HepG2 (cell line): ENCODE measurements at regions not wholly inside any gene's neighbourhood (a gene's known extent, or its start where the extent isn't known, plus 50 kb on each side); places are given as distances from the start of the nearest gene placed in this dataset.

ENCODE experiments used
- ATAC-seq: fragments of 200-7000 bp; cut with Tn5 transposase; 3 replicates; pipeline ENCODE4 v1.9.1; 2020; ENCODE audit warnings: mild to moderate bottlenecking, moderate library complexity
- BruUV-seq: library from RNA; stranded (reverse); fragments of 400-500 nt; replicated peaks from 2 replicates; lab custom pipeline; 2021; lab: Mats Ljungman, UMichigan
- CTCF ChIA-PET: fragments of 300-600 bp; formaldehyde crosslinking; extraction: SDS; loops from one replicate; lab custom pipeline; 2021; ENCODE audit warnings: low total read pairs, inconsistent platforms, low intra/inter-chr PET ratio; lab: Yijun Ruan, JAX
- POLR2A ChIA-PET: fragments of 350-600 bp; sonication (Branson Sonifier 250); formaldehyde crosslinking; loops from one replicate; lab custom pipeline; 2020; ENCODE audit warnings: antibody characterized with exemption, inconsistent platforms; lab: Yijun Ruan, JAX
- DNase-seq: peaks from one replicate; pipeline ENCODE4 v3.0.0-alpha.2; 2015; ENCODE audit warnings: low spot score
- FAIRE-seq: peaks from 3 replicates; lab custom pipeline; 2011; peaks lifted over from hg19 to GRCh38; lab: Jason Lieb, UNC
- H2AFZ ChIP-seq: one replicate; pipeline ENCODE4 v1.6.1; 2011; ENCODE audit warnings: low read length, inconsistent platforms
- H3K27ac ChIP-seq: fragments of 300-600 bp; 3 replicates; pipeline ENCODE4 v1.8.0; 2011; ENCODE audit warnings: mixed run types, mild to moderate bottlenecking, mixed read lengths, low read length, inconsistent platforms; ENCODE audit not compliant: insufficient read depth; ENCODE audit errors: extremely low read length
- H3K27me3 ChIP-seq, 2 experiments: fragments of 200-600 bp in 1 of 2; 2 replicates in 1 of 2; 3 replicates in 1 of 2; pipeline versions ENCODE4 v1.6.0 to v1.8.0; 2011; ENCODE audit warnings: low read length in 2 of 2, mild to moderate bottlenecking in 2 of 2, moderate library complexity in 2 of 2, inconsistent platforms in 1 of 2; ENCODE audit not compliant: insufficient read depth in 2 of 2, control insufficient read depth in 1 of 2
- H3K36me3 ChIP-seq, 2 experiments: fragments of 200-600 bp in 1 of 2; replicated peaks in 1 of 2; 2 replicates in 1 of 2; 3 replicates in 1 of 2; pipeline versions ENCODE4 v1.5.1 to v1.8.0; 2011; ENCODE audit warnings: low read length in 2 of 2, inconsistent platforms in 1 of 2; ENCODE audit not compliant: insufficient read depth in 2 of 2, control insufficient read depth in 1 of 2
- H3K4me1 ChIP-seq: 2 replicates; pipeline ENCODE4 v1.5.1; 2012; ENCODE audit warnings: low read length, inconsistent platforms; ENCODE audit not compliant: insufficient read depth
- H3K4me2 ChIP-seq: 2 replicates; pipeline ENCODE4 v1.6.0; 2011; ENCODE audit warnings: low read depth, low read length, inconsistent platforms
- H3K4me3 ChIP-seq, 3 experiments: fragments of 200-600 bp in 1 of 3; sonication (generic), shearing (Covaris generic) in 1 of 3; replicated peaks in 1 of 3; 2 replicates each; pipeline ENCODE4 v1.5.1; 2011 to 2016; ENCODE audit warnings: low read length in 3 of 3, inconsistent platforms in 2 of 3, low read depth in 2 of 3, mild to moderate bottlenecking in 2 of 3, control low read depth in 1 of 3, mixed read lengths in 1 of 3; ENCODE audit not compliant: insufficient read depth in 1 of 3
- H3K79me2 ChIP-seq: one replicate; pipeline ENCODE4 v1.6.1; 2011; ENCODE audit warnings: low read length, inconsistent platforms; ENCODE audit not compliant: insufficient read depth
- H3K9ac ChIP-seq: 2 replicates; pipeline ENCODE4 v1.6.0; 2011; ENCODE audit warnings: mild to moderate bottlenecking, low read depth, low read length, inconsistent platforms; ENCODE audit not compliant: insufficient read depth
- H3K9me3 ChIP-seq: 2 replicates; pipeline ENCODE4 v1.5.1; 2012; ENCODE audit warnings: mild to moderate bottlenecking, low read length
- H4K20me1 ChIP-seq: 2 replicates; pipeline ENCODE4 v1.6.0; 2011; ENCODE audit warnings: inconsistent platforms, mild to moderate bottlenecking, low read length, moderate library complexity; ENCODE audit not compliant: insufficient read depth
- ATF6 ChIP-seq: sonication (generic); formaldehyde crosslinking; conservative IDR thresholded peaks from 2 replicates; pipeline ENCODE4 v1.4.0; 2020; ENCODE audit warnings: missing genetic modification reagents
- ESRRA ChIP-seq: sonication (generic); formaldehyde crosslinking; IDR thresholded peaks from 2 replicates; pipeline ENCODE4 v1.5.1; 2020; ENCODE audit warnings: mild to moderate bottlenecking, low read depth, missing genetic modification reagents
- FOXK2 ChIP-seq: fragments of 450-650 bp; IDR thresholded peaks from 2 replicates; pipeline ENCODE4 v1.6.1; 2016
- IRF2 ChIP-seq: IDR thresholded peaks from 2 replicates; pipeline ENCODE4 v1.6.1; 2018; ENCODE audit warnings: missing genetic modification reagents, missing compliant biosample characterization
- MAFF ChIP-seq: IDR thresholded peaks from 2 replicates; pipeline ENCODE4 v1.6.1; 2011; ENCODE audit warnings: low read depth, low read length, improper control_type of control experiment
- MAFG ChIP-seq: sonication (generic); formaldehyde crosslinking; IDR thresholded peaks from 2 replicates; pipeline ENCODE4 v1.5.1; 2020; ENCODE audit warnings: mild to moderate bottlenecking, missing genetic modification reagents
- MAFK ChIP-seq, 2 experiments: IDR thresholded peaks in 1 of 2; conservative IDR thresholded peaks in 1 of 2; 2 replicates each; pipeline ENCODE4 v1.6.1; 2011; ENCODE audit warnings: improper control_type of control experiment in 2 of 2, low read length in 2 of 2
- SETDB1 ChIP-seq: sonication (generic); formaldehyde crosslinking; IDR thresholded peaks from 2 replicates; pipeline ENCODE4 v1.5.1; 2020; ENCODE audit warnings: missing genetic modification reagents, mild to moderate bottlenecking, borderline replicate concordance
- SNAPC2 ChIP-seq: sonication (generic); formaldehyde crosslinking; IDR thresholded peaks from 2 replicates; pipeline ENCODE4 v1.8.1; 2022; ENCODE audit warnings: mild to moderate bottlenecking, missing genetic modification reagents
- SP1 ChIP-seq, 2 experiments: fragments of 450-650 bp in 1 of 2; sonication (generic) in 1 of 2; formaldehyde crosslinking in 1 of 2; IDR thresholded peaks; 2 replicates each; pipeline versions ENCODE4 v1.4.0 to v1.6.1; 2016 to 2020; ENCODE audit warnings: missing genetic modification reagents in 1 of 2
- ZNF510 ChIP-seq: sonication (generic); formaldehyde crosslinking; IDR thresholded peaks from 2 replicates; pipeline ENCODE4 v1.4.0; 2020; ENCODE audit warnings: low read depth, mild to moderate bottlenecking, missing genetic modification reagents
- WGBS: methylation state at CpG from one replicate; pipeline ENCODE4 v1.1.6; 2017; ENCODE audit warnings: low lambda C conversion rate; 5-methylcytosine and 5-hydroxymethylcytosine counted together
- in situ Hi-C: cut with HindIII; loops from 2 replicates; pipeline ENCODE4 v1.10.0; 2017; ENCODE audit warnings: low pct_unique_long_range_greater_than_20kb; ENCODE audit not compliant: extremely low pct_ligation_motif_present
- intact Hi-C: fragments of 100-400 bp; cut with micrococcal nuclease; formaldehyde crosslinking; loops from one replicate; pipeline ENCODE4 v1.10.0; 2022; ENCODE audit not compliant: unreplicated experiment
- TF ChIP-seq, protein P1 (sequence below): sonication (generic); formaldehyde crosslinking; IDR thresholded peaks from 2 replicates; pipeline ENCODE4 v1.4.0; 2020; ENCODE audit warnings: missing genetic modification reagents, mild to moderate bottlenecking, borderline replicate concordance
- TF ChIP-seq, protein P2 (sequence below): sonication (generic); formaldehyde crosslinking; IDR thresholded peaks from 2 replicates; pipeline ENCODE4 v1.4.0; 2020; ENCODE audit warnings: missing genetic modification reagents

DNA sequence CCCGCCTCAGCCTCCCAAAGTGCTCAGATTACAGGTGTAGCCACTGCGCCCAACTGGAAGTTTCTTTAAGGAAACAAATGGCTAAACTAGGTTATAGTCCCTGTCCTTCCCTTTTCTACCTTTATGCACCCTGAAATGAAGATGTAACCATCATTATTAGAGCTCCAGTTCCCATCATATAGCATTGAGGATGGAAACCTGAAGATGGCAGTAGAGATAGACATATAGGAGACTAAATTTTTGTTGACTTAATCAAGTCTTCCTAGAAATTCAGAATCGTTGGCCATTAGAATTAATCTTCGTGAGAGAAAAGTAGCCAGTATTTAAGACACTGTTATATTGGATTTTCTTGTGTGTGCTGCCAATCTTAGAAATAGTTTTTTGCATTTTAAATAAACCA lies 1016.3 kb upstream of the NCAM2 start (continued):
- TF ChIP-seq, protein P1, sequence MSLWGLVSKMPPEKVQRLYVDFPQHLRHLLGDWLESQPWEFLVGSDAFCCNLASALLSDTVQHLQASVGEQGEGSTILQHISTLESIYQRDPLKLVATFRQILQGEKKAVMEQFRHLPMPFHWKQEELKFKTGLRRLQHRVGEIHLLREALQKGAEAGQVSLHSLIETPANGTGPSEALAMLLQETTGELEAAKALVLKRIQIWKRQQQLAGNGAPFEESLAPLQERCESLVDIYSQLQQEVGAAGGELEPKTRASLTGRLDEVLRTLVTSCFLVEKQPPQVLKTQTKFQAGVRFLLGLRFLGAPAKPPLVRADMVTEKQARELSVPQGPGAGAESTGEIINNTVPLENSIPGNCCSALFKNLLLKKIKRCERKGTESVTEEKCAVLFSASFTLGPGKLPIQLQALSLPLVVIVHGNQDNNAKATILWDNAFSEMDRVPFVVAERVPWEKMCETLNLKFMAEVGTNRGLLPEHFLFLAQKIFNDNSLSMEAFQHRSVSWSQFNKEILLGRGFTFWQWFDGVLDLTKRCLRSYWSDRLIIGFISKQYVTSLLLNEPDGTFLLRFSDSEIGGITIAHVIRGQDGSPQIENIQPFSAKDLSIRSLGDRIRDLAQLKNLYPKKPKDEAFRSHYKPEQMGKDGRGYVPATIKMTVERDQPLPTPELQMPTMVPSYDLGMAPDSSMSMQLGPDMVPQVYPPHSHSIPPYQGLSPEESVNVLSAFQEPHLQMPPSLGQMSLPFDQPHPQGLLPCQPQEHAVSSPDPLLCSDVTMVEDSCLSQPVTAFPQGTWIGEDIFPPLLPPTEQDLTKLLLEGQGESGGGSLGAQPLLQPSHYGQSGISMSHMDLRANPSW (CRISPR knock-in tag): no peak
- TF ChIP-seq ZNF510: no peak
- no peak for TF ChIP-seq SP1 (IDR thresholded peaks at IDR 0.05)
- no peak for TF ChIP-seq SP1 (CRISPR knock-in tag; IDR thresholded peaks at IDR 0.05)
- TF ChIP-seq ESRRA (CRISPR knock-in tag): no peak
- TF ChIP-seq FOXK2: no peak
- TF ChIP-seq SNAPC2 (CRISPR knock-in tag): no peak
- no peak for TF ChIP-seq IRF2 (CRISPR knock-in tag)
- no peak for TF ChIP-seq ATF6 (CRISPR knock-in tag)

- Histone ChIP-seq H3K27ac (no peak overlapping the region), H3K27me3 (no peaks in the 10 kb centered on the region; a peak in 1 of 5 replicates), H3K9ac (no peak overlapping the region), H3K9me3 (peaks cover 63% of the 10 kb centered on the region), H3K79me2 (no peaks in the 10 kb centered on the region), H3K4me1 (no peaks in the 10 kb centered on the region), H3K4me2 (no peak overlapping the region), H4K20me1 (no peaks in the 10 kb centered on the region), H3K36me3 (no peaks in the 10 kb centered on the region), H2AFZ (no peak overlapping the region), H3K4me3 (no peak overlapping the region)
- ATAC-seq (no peak), FAIRE-seq (no peak), DNase-seq (no peak)
- CTCF ChIA-PET: no interaction called here
- in situ Hi-C loops: no loop called here
- POLR2A ChIA-PET: no interaction called here
- 49% methylated on average over 2 of the region's 2 CpGs for WGBS
- BruUV-seq: no TSS peak
- intact Hi-C loops: no loop called here
- TF ChIP-seq MAFG (CRISPR knock-in tag) (no peak), MAFK (conservative IDR thresholded peaks at IDR 0.05 in 1 of 2, IDR thresholded peaks at IDR 0.05 in 1 of 2; ENCODE audit: low read length in 2 of 2) (peak in 1 of 2 experiments; percentile 58; a peak in 2 of 4 replicates), MAFF (peak; percentile 35; the same call in 1 of the 2 replicates), SETDB1 (no peak)
- TF ChIP-seq, protein P2, sequence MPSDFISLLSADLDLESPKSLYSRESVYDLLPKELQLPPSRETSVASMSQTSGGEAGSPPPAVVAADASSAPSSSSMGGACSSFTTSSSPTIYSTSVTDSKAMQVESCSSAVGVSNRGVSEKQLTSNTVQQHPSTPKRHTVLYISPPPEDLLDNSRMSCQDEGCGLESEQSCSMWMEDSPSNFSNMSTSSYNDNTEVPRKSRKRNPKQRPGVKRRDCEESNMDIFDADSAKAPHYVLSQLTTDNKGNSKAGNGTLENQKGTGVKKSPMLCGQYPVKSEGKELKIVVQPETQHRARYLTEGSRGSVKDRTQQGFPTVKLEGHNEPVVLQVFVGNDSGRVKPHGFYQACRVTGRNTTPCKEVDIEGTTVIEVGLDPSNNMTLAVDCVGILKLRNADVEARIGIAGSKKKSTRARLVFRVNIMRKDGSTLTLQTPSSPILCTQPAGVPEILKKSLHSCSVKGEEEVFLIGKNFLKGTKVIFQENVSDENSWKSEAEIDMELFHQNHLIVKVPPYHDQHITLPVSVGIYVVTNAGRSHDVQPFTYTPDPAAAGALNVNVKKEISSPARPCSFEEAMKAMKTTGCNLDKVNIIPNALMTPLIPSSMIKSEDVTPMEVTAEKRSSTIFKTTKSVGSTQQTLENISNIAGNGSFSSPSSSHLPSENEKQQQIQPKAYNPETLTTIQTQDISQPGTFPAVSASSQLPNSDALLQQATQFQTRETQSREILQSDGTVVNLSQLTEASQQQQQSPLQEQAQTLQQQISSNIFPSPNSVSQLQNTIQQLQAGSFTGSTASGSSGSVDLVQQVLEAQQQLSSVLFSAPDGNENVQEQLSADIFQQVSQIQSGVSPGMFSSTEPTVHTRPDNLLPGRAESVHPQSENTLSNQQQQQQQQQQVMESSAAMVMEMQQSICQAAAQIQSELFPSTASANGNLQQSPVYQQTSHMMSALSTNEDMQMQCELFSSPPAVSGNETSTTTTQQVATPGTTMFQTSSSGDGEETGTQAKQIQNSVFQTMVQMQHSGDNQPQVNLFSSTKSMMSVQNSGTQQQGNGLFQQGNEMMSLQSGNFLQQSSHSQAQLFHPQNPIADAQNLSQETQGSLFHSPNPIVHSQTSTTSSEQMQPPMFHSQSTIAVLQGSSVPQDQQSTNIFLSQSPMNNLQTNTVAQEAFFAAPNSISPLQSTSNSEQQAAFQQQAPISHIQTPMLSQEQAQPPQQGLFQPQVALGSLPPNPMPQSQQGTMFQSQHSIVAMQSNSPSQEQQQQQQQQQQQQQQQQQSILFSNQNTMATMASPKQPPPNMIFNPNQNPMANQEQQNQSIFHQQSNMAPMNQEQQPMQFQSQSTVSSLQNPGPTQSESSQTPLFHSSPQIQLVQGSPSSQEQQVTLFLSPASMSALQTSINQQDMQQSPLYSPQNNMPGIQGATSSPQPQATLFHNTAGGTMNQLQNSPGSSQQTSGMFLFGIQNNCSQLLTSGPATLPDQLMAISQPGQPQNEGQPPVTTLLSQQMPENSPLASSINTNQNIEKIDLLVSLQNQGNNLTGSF (CRISPR knock-in tag): no peak
Observed at GRCh38 chr21:19986396-19986795, 1011.8 kb upstream of the NCAM2 start.
